Activated naive CD8-positive, alpha-beta T cell treated with anti-CD3 and anti-CD28 coated beads, Interleukin-2, amount 50 U/mL, for 24 hours (primary cell): ENCODE measurements at regions not wholly inside any gene's neighbourhood (a gene's known extent, or its start where the extent isn't known, plus 50 kb on each side); places are given as distances from the start of the nearest gene placed in this dataset.

Experiments used
- ATAC-seq: fragments of 150-1000 bp; cut with Tn5 transposase; one replicate; pipeline ENCODE4 v1.10.0; 2021
- DNase-seq: peaks from one replicate; pipeline ENCODE4 v3.0.0; 2021
- H3K27ac Mint-ChIP-seq: one replicate; pipeline ENCODE4 v1.8.0; 2021; ENCODE audit warnings: mild to moderate bottlenecking, mixed read lengths
- H3K27me3 Mint-ChIP-seq: one replicate; pipeline ENCODE4 v1.8.0; 2021; ENCODE audit warnings: mixed read lengths
- H3K36me3 Mint-ChIP-seq: one replicate; pipeline ENCODE4 v1.8.0; 2021; ENCODE audit warnings: low read depth, mixed read lengths
- H3K4me1 Mint-ChIP-seq: one replicate; pipeline ENCODE4 v1.8.0; 2021; ENCODE audit warnings: mixed read lengths
- H3K4me3 Mint-ChIP-seq: one replicate; pipeline ENCODE4 v1.8.0; 2021; ENCODE audit warnings: mild to moderate bottlenecking, moderate library complexity, mixed read lengths
- H3K9me3 Mint-ChIP-seq: one replicate; pipeline ENCODE4 v1.8.0; 2021; ENCODE audit warnings: mixed read lengths

GRCh38 chr2:15681089-15681885, 89.6 kb downstream of the DDX1 start:
- H3K4me1 Mint-ChIP-seq: no peaks in the 10 kb centered on the region
- DNase-seq (no peak), ATAC-seq (no peak)
- no peaks in the 10 kb centered on the region for H3K27me3 Mint-ChIP-seq
- H3K36me3 Mint-ChIP-seq: no peaks in the 10 kb centered on the region
- H3K4me3 Mint-ChIP-seq: no peak overlapping the region
- H3K9me3 Mint-ChIP-seq: peaks cover 4% of the 10 kb centered on the region
- no peak overlapping the region for H3K27ac Mint-ChIP-seq

- ATAC-seq (no peak), DNase-seq (no peak)
- Mint-ChIP-seq H3K27ac (no peak overlapping the region), H3K27me3 (no peaks in the 10 kb centered on the region), H3K36me3 (no peaks in the 10 kb centered on the region), H3K4me1 (no peaks in the 10 kb centered on the region), H3K9me3 (peaks cover 4% of the 10 kb centered on the region), H3K4me3 (no peak overlapping the region)
These were observed 90.7 kb downstream of the DDX1 start for GRCh38 chr2:15682354-15682753.

- no peaks in the 10 kb centered on the region for H3K4me1 Mint-ChIP-seq
- ATAC-seq: no peak
- DNase-seq: no peak
- H3K36me3 Mint-ChIP-seq: no peaks in the 10 kb centered on the region
- H3K27me3 Mint-ChIP-seq: no peaks in the 10 kb centered on the region
- no peak overlapping the region for H3K4me3 Mint-ChIP-seq
- peaks cover 3% of the 10 kb centered on the region for H3K9me3 Mint-ChIP-seq
- H3K27ac Mint-ChIP-seq: no peak overlapping the region
These were observed 92.7 kb downstream of the DDX1 start for GRCh38 chr2:15684161-15685039.

- Mint-ChIP-seq H3K4me1 (no peaks in the 10 kb centered on the region), H3K27me3 (no peaks in the 10 kb centered on the region), H3K27ac (no peak overlapping the region), H3K4me3 (no peak overlapping the region), H3K9me3 (no peaks in the 10 kb centered on the region), H3K36me3 (no peaks in the 10 kb centered on the region)
- ATAC-seq (no peak), DNase-seq (no peak)
These were observed 93.5 kb downstream of the DDX1 start for GRCh38 chr2:15685143-15685542.

- Mint-ChIP-seq H3K9me3 (no peaks in the 10 kb centered on the region), H3K4me1 (no peaks in the 10 kb centered on the region), H3K27me3 (no peaks in the 10 kb centered on the region), H3K4me3 (no peak overlapping the region), H3K27ac (no peak overlapping the region), H3K36me3 (no peaks in the 10 kb centered on the region)
- DNase-seq (no peak), ATAC-seq (no peak)
These were observed 95.0 kb downstream of the DDX1 start for GRCh38 chr2:15686643-15687042.

- no peaks in the 10 kb centered on the region for H3K9me3 Mint-ChIP-seq
- no peak overlapping the region for H3K27ac Mint-ChIP-seq
- H3K4me1 Mint-ChIP-seq: no peaks in the 10 kb centered on the region
- H3K36me3 Mint-ChIP-seq: no peaks in the 10 kb centered on the region
- ATAC-seq (no peak), DNase-seq (no peak)
- H3K27me3 Mint-ChIP-seq: peaks cover under 1% of the 10 kb centered on the region
- H3K4me3 Mint-ChIP-seq: no peak overlapping the region
These were observed 95.6 kb downstream of the DDX1 start for GRCh38 chr2:15687243-15687642.

- no peak for DNase-seq
- H3K27ac Mint-ChIP-seq: no peak overlapping the region
- H3K36me3 Mint-ChIP-seq: no peaks in the 10 kb centered on the region
These were observed 96.1 kb downstream of the DDX1 start for GRCh38 chr2:15687720-15688119.

GRCh38 chr2:15688924-15689568, 97.4 kb downstream of the DDX1 start:
- Mint-ChIP-seq H3K27ac (no peak overlapping the region), H3K4me1 (no peaks in the 10 kb centered on the region), H3K27me3 (peaks cover 2% of the 10 kb centered on the region), H3K9me3 (no peaks in the 10 kb centered on the region), H3K4me3 (no peak overlapping the region), H3K36me3 (no peaks in the 10 kb centered on the region)
- ATAC-seq (no peak), DNase-seq (no peak)

More at GRCh38 chr2:15687720-15688119, 96.1 kb downstream of the DDX1 start:
- Mint-ChIP-seq H3K4me3 (no peak overlapping the region), H3K9me3 (no peaks in the 10 kb centered on the region), H3K27me3 (peaks cover 2% of the 10 kb centered on the region), H3K4me1 (no peaks in the 10 kb centered on the region)
- no peak for ATAC-seq

- ATAC-seq: no peak
- no peaks in the 10 kb centered on the region for H3K36me3 Mint-ChIP-seq
These were observed 98.0 kb downstream of the DDX1 start for GRCh38 chr2:15689654-15690053.

GRCh38 chr2:15691586-15692310, 100.1 kb downstream of the DDX1 start:
- Mint-ChIP-seq H3K27ac (no peak overlapping the region), H3K4me3 (no peak overlapping the region), H3K9me3 (no peaks in the 10 kb centered on the region), H3K36me3 (no peaks in the 10 kb centered on the region), H3K4me1 (no peaks in the 10 kb centered on the region), H3K27me3 (peaks cover 2% of the 10 kb centered on the region)
- ATAC-seq (no peak), DNase-seq (no peak)

More at GRCh38 chr2:15689654-15690053, 98.0 kb downstream of the DDX1 start:
- no peak overlapping the region for H3K4me3 Mint-ChIP-seq
- H3K27me3 Mint-ChIP-seq: peaks cover 2% of the 10 kb centered on the region
- H3K4me1 Mint-ChIP-seq: no peaks in the 10 kb centered on the region
- no peak overlapping the region for H3K27ac Mint-ChIP-seq
- no peak for DNase-seq
- H3K9me3 Mint-ChIP-seq: no peaks in the 10 kb centered on the region

- no peak overlapping the region for H3K27ac Mint-ChIP-seq
- H3K27me3 Mint-ChIP-seq: peaks cover 2% of the 10 kb centered on the region
- no peaks in the 10 kb centered on the region for H3K36me3 Mint-ChIP-seq
- no peaks in the 10 kb centered on the region for H3K4me1 Mint-ChIP-seq
- H3K9me3 Mint-ChIP-seq: no peaks in the 10 kb centered on the region
- ATAC-seq (no peak), DNase-seq (no peak)
- no peak overlapping the region for H3K4me3 Mint-ChIP-seq
These were observed 101.1 kb downstream of the DDX1 start for GRCh38 chr2:15692551-15693377.

GRCh38 chr2:15693382-15693781, 101.7 kb downstream of the DDX1 start:
- DNase-seq (no peak), ATAC-seq (no peak)
- no peak overlapping the region for H3K4me3 Mint-ChIP-seq
- no peaks in the 10 kb centered on the region for H3K9me3 Mint-ChIP-seq
- H3K36me3 Mint-ChIP-seq: no peaks in the 10 kb centered on the region
- H3K27me3 Mint-ChIP-seq: peaks cover 2% of the 10 kb centered on the region
- no peak overlapping the region for H3K27ac Mint-ChIP-seq
- no peaks in the 10 kb centered on the region for H3K4me1 Mint-ChIP-seq

- H3K4me1 Mint-ChIP-seq: no peaks in the 10 kb centered on the region
- H3K4me3 Mint-ChIP-seq: no peak overlapping the region
- no peaks in the 10 kb centered on the region for H3K36me3 Mint-ChIP-seq
- ATAC-seq (no peak), DNase-seq (no peak)
- peaks cover 2% of the 10 kb centered on the region for H3K27me3 Mint-ChIP-seq
- H3K27ac Mint-ChIP-seq: no peak overlapping the region
- H3K9me3 Mint-ChIP-seq: no peaks in the 10 kb centered on the region
These were observed 102.4 kb downstream of the DDX1 start for GRCh38 chr2:15693926-15694588.
